Bronchial epithelial cell (primary cell): ENCODE measurements at regions not wholly inside any gene's neighbourhood (a gene's known extent, or its start where the extent isn't known, plus 50 kb on each side); places are given as distances from the start of the nearest gene placed in this dataset.

Experiments
- DNase-seq: peaks from one replicate; pipeline ENCODE4 v3.0.0-alpha.2; 2010; ENCODE audit warnings: low read depth
- FAIRE-seq: peaks from 2 replicates; lab custom pipeline; 2011; peaks lifted over from hg19 to GRCh38; lab: Jason Lieb, UNC
- H3K27me3 ChIP-seq: 2 replicates; pipeline ENCODE4 v1.5.1; 2011; ENCODE audit warnings: low read length; ENCODE audit not compliant: control insufficient read depth, insufficient read depth
- H3K36me3 ChIP-seq: 2 replicates; pipeline ENCODE4 v1.5.1; 2011; ENCODE audit warnings: low read length; ENCODE audit not compliant: control insufficient read depth, insufficient read depth
- H3K4me3 ChIP-seq: 2 replicates; pipeline ENCODE4 v1.5.1; 2011; ENCODE audit warnings: mild to moderate bottlenecking, low read depth, low read length, control low read depth
- TF ChIP-seq, protein P1 (sequence below): IDR thresholded peaks from 2 replicates; pipeline ENCODE4 v1.5.1; 2011; ENCODE audit warnings: mild to moderate bottlenecking, moderate library complexity, low read length, control low read depth, inconsistent platforms; ENCODE audit not compliant: insufficient read depth, severe bottlenecking

DNA sequence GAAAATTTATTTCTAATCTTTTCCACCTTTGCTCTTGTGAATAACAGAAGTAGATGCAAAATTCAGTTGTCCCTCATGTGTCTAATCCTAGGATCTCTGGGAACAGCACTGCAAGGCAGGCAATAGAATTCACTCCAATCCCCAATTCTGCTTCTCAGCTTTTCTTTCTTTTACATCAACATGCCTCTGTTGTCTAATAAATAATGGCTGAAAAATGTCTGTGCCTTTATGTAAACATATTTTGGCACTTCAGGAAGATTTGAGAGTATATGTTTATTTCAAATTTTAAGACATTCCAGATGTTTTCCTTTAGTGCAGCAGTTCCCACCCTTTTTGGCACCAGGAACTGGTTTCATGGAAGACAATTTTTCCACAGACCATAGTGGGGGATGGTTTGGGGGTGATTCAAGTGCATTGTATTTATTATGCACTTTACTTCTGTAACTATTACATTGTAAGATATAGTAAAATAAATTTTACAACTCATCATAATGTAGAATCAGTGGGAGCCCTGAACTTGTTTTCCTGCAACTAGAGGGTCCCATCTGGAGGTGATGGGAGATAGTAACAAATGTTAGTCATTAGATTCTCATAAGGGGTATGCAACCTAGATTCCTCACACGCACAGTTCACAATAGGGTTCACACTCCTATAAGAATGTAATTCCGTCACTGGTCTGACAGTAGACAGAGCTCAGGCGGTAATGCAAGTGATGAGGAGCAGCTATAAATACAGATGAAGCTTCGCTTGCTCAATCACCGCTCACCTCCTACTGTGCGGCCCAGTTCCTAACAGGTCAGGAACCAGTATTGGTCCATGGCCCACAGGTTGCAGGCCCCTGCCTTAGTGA lies 590.3 kb upstream of the CNTNAP5 start:
- no peaks in the 10 kb centered on the region for H3K36me3 ChIP-seq
- no peak overlapping the region for H3K4me3 ChIP-seq
- TF ChIP-seq, protein P1, sequence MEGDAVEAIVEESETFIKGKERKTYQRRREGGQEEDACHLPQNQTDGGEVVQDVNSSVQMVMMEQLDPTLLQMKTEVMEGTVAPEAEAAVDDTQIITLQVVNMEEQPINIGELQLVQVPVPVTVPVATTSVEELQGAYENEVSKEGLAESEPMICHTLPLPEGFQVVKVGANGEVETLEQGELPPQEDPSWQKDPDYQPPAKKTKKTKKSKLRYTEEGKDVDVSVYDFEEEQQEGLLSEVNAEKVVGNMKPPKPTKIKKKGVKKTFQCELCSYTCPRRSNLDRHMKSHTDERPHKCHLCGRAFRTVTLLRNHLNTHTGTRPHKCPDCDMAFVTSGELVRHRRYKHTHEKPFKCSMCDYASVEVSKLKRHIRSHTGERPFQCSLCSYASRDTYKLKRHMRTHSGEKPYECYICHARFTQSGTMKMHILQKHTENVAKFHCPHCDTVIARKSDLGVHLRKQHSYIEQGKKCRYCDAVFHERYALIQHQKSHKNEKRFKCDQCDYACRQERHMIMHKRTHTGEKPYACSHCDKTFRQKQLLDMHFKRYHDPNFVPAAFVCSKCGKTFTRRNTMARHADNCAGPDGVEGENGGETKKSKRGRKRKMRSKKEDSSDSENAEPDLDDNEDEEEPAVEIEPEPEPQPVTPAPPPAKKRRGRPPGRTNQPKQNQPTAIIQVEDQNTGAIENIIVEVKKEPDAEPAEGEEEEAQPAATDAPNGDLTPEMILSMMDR, result no peak
- no peaks in the 10 kb centered on the region for H3K27me3 ChIP-seq
- FAIRE-seq (no peak), DNase-seq (no peak)

DNA sequence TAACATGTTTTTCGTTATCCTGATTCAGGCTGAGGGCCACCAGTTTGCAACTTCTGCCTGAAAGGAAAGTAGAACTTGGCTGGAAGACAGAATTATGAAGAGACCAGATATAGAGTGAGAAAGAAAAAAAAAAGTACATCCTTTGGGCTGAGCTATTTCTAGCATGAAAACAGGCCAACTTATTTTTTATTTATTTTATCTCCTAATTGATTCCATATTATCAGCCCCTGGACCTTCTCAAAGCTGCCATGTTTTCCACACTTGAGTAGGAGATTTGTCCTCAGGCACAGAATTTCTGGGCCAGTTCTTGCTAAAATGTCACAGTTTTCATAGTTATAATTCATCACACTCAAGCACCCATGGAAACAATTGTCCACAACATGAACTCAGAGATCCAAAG lies 586.8 kb upstream of the CNTNAP5 start:
- FAIRE-seq, result no peak
- DNase-seq, result no peak
- no peaks in the 10 kb centered on the region for H3K36me3 ChIP-seq
- no peak overlapping the region for H3K4me3 ChIP-seq
- H3K27me3 ChIP-seq, result no peaks in the 10 kb centered on the region
- TF ChIP-seq, protein P1, result no peak

DNA sequence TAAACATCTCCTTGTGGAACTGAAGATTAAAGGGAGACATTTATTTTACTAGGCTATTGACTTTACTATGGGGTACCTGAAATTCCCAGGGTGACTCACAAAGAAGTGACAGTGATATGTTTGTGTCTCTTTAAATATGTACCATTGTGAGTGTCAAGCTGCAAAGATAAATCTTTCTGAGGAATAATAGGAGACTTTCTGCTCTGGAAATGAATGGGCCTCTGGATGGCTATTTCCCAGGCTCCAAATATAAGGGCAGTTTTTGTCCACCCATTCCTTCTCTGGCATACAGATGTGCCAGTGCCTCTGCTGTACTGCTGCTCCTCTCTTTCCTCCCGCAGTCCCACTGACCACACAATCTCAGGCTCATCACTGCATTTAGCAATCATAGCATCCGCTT lies 586.4 kb upstream of the CNTNAP5 start:
- no peaks in the 10 kb centered on the region for H3K36me3 ChIP-seq
- DNase-seq (no peak), FAIRE-seq (no peak)
- TF ChIP-seq, protein P1, result no peak
- H3K4me3 ChIP-seq, result no peak overlapping the region
- no peaks in the 10 kb centered on the region for H3K27me3 ChIP-seq

DNA sequence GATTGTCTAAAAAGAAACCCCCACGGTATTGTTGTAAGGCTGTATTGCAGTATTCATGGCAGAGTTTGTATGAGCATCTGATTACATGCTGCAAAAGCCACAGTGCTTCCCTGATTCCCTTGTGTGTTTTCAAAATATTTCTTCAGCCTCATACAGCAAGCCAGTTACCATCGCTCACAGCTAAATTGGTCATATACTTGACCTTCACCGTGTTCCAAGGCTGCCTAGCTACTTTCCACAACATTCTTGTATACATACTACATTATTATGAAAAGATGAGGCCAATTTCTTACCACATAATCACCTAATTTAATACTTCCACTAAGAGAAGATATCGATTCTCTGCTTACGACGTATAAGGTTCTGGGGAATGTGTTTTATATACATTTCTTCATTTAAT lies 576.3 kb upstream of the CNTNAP5 start:
- TF ChIP-seq, protein P1, result no peak
- DNase-seq, result no peak
- no peak for FAIRE-seq
- H3K36me3 ChIP-seq, result no peaks in the 10 kb centered on the region
- no peak overlapping the region for H3K4me3 ChIP-seq
- H3K27me3 ChIP-seq, result no peaks in the 10 kb centered on the region

DNA sequence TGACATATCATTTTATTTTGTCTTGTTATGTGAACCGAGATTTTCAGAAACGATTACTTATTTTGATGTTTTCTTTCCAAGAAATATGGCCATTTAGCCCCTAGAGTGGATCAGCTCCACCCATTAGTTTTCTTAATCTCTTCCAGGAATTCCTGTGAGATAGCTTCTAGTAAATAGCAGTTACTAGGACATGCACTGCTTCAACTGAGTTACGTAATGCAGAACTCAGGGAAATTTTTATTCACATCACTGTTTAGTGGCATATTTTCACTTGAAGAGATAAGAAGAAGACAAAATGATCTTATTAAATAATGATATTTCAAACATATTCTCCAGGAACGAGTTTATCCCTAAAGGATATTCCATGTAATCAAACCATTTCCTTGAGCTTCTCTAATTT lies 573.5 kb upstream of the CNTNAP5 start:
- TF ChIP-seq, protein P1, result no peak
- DNase-seq (no peak), FAIRE-seq (no peak)
- no peaks in the 10 kb centered on the region for H3K36me3 ChIP-seq
- no peaks in the 10 kb centered on the region for H3K27me3 ChIP-seq
- H3K4me3 ChIP-seq, result no peak overlapping the region

DNA sequence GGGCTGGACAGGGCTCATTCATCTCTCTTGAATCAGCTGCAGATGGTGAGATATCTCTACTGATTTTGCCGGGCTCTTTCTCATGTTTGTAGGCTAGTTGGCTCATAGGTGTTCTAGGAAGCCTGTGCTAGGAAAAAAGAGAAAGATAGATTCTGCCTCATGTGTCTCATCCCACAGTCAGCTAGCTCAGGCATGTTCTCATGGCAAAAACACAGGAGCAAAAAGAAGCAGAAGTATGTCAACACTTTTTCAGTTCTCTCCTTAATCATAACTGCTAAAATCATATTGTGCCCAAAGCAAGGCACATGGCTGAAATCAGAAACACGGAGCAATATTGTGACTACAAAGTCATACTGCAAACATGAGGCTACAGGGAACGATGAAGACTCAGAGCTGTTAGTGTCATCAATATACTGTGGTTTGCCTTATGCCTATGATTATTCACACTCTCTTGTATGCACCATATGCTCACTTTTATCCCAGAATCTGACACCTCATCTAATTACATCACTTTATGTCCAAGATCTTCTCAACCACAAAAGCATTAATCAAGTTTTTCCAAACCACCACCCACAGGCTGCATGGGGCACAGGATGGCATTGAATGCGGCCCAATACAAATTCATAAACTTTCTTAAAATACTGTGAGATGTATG lies 571.9 kb upstream of the CNTNAP5 start:
- H3K4me3 ChIP-seq, result no peak overlapping the region
- H3K27me3 ChIP-seq, result no peaks in the 10 kb centered on the region
- TF ChIP-seq, protein P1, result no peak
- no peaks in the 10 kb centered on the region for H3K36me3 ChIP-seq
- DNase-seq, result peak; percentile 2
- no peak for FAIRE-seq
